Stimulated activated CD4-positive, alpha-beta T cell treated with anti-CD3 and anti-CD28 coated beads, Interleukin-1b, Interleukin-23, amount 100 ng/mL, for 4 hours (primary cell): ENCODE measurements at regions not wholly inside any gene's neighbourhood (a gene's known extent, or its start where the extent isn't known, plus 50 kb on each side); places are given as distances from the start of the nearest gene placed in this dataset.
"Not testable (repeated sequence)": the region's sequence is repeated elsewhere in the genome, so short reads cannot be mapped to it uniquely, and the experiment has no call there.

Experiments
- DNase-seq, 2 donors: peaks; one replicate each; pipeline ENCODE4 v3.0.0-alpha.2; 2020; ENCODE audit warnings: low read depth in 2 of 2

DNA sequence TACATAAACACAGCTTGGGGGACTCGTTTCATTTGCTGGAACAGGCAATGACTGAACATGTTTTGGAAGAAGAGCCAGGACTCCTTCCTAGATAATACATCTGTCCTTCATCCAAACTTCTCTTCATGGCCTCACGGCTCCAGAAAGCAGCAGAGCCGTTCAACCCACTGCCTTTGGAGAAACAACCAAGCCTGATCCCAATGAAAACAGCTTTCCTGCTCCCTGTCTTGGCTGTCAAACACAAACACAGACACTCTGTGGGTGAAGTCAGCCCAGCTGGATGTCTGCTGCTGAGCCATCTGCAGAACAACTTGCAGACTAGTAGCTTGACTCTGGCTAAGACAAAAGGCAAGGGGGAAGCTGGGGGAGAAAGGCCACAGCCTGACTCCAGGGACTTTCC lies 345.1 kb upstream of the PSMD7 start:
- no peak for DNase-seq

DNA sequence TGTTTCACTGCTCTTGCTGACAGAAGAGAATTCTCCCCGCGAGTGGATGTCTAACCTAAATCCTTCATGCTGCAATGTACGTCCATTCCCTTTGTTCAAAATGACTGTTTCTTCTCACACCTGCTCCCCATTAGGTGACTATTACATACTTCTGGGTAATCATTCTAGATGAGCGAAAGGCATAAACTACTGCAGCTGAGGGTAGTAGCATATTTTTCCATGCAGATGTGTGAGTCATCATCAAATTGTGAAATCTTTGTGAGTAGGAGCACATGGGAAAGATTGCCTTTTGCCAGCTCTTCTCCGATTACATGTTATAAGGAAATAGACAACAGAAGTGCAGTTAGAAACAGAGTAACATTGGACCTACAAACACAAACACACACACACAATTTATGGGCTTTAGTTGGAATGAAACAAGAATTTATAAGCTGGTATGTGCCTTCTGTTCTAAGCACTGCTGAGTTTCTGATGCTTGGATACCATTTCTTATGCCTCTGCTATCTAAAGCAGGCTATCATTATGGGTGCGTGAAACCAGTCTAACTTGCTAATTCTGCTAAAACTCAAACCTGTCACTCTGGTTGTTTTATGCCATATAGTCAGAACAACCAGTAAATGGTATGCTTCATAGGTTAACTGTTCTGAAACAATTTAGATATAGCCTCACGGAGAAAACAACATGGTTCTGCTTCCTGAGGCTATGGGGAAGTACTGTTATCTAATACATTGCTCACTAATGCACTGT lies 346.9 kb upstream of the PSMD7 start:
- no peak for DNase-seq

DNA sequence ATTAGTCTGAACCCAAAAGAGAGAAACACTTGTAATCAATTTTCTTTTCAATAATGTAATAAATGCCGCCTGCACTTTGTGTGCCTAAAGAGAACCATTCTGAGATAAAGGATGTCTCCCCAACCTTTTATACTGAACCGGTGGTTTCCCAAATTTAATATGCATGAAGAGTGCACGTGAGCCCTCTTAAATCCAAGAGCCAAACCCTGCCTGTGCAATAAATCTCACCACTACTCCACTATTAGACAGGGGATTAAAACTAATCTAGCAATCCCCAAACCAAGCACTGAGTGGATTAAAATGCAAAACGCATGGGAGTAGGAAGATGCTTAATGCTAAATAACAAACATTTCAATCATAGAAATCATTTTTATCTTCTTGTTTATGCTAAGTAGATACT lies 351.0 kb upstream of the PSMD7 start:
- DNase-seq, result no peak

DNA sequence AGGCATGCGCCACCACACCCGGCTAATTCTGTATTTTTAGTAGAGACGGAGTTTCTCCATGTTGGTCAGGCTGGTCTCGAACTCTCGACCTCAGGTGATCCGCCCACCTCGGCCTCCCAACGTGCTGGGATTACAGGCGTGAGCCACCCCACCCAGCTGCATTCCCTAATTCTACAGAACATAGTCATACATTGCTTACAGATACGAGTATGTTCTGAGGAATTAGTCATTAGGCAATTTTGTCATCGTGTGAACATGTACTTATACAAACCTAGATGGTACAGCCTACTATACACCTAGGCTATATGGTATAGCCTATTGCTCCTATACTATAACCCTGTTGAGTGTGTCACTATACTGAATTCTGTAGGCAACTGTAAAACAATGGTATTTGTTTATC lies 353.4 kb upstream of the PSMD7 start:
- not testable (repeated sequence) for DNase-seq

DNA sequence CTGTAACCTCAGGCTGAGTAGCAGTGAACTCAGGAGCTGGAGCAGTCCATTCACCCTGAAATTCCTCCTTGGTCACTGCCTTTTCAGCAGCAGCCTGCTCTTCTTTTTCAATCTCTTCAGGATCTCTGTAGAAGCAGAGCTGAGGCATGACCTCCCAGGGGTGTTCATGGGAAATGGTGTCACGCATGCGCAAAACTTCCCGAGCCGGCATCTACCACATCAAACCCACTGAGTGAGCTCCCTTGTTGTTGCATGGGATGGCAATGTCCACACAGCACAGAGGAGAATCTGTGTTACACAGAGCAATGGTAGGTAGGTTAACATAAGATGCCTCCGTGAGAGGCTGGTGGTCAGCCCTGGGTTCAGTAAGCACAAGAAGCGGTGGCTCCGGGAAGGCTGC lies 355.8 kb upstream of the PSMD7 start:
- DNase-seq, result not testable (repeated sequence)

DNA sequence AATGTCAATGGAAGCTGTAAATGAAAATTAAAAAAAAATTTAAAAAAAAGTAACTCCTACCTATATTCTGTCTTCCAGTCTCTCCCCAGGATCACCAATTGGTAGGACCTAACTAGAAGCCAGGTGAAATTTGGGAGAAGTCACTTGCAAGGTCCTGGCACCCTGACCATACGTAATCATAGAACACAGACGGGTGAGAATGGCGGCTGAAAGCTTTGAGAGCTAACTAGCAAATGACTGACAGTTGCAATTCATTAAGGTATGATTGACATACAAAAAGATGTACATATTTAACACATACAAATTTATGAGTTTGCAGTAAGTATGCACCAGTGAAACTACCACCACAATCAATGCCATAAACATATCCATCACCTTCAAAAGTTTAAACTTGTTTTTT lies 372.7 kb upstream of the PSMD7 start:
- no peak for DNase-seq

DNA sequence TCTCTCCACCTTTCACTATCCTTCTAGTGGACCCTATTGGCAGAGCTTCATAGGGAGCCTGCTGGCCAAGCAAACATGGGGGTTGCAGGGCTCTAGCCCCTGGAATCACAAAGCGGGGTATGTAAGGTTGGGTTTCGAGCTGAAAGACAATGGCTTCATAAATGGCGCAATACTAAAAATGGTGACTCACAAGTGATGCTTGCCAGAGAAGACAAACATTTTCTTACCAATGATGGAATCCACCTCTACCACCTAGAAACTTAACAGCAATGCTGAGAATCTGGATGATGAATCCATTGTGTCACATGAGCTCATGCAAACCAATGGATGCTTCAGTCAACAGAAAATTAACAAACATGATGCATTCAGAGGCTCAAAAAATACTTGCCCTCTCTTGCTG lies 375.3 kb upstream of the PSMD7 start:
- DNase-seq, result no peak

DNA sequence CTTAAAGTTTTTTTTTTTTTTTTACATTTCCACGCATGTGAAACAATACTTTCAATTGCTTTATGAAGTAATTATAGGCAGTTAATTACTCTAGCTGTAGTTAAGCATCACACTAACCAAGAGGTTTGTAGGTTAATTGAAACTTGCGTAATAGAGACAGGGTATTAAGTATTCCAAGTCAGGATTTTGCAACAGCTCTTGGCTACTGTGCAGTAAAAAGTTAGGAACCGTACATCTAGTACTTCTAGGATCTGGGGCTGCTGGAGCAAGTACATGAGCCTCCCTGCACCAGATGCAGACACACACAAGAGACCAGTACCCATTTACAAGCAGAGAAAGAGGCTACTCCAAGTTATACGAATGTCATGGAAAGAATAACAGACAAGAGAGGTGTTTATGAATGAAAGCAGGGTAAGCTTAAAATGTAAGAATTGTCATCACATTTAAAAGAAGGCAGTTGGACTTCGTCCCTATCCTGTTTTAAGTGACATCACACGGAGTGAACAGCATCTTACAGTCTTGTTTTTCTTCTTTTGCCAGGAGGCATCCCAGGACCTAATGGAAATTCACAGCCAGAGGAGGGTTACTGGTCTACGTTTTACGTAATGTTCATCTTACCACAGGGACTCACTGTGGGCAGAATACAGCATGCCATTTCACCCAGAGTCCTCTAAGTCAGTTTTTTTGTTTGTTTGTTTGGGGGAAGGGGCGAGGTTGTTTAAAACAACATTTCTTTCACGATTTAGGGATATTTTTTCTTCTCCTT lies 379.6 kb upstream of the PSMD7 start:
- DNase-seq, result no peak

DNA sequence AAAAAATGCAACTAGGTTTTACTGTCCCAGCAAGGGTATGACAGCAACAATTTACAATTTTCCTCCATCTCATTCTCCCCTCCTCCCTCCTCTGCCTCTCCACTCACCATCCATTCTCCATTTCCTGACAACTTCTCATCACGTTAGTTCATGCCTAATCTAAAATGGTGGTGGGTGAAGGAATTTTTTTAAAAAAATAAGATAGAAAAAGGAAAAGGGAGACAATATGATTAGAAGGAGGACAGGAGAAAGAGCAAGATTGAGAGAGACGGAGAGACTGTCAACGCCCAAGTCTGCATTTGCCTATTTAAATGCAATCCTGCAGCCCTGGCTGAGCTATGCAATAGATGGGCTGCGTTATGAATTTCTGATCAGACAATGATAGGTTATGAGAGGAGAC lies 380.7 kb upstream of the PSMD7 start:
- DNase-seq, result no peak

DNA sequence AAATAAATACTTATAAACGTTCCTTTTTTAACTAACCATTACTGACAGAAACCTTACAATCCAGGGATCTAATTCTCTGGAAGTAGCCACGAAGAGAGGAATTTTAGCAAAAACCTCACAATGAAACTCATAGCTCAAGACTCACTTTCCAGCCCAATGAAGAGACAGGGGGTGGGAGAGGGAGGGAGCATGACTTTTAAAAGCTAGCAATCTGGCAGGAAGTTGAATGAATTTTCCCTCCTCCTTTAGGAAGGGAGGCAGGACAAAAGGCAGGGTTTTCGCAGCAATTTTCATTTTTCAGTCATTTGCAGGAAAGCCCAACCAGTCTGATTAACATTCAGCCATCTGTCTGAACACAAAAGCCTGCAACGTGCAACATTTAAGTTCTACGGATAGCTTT lies 381.5 kb upstream of the PSMD7 start:
- DNase-seq, result no peak

DNA sequence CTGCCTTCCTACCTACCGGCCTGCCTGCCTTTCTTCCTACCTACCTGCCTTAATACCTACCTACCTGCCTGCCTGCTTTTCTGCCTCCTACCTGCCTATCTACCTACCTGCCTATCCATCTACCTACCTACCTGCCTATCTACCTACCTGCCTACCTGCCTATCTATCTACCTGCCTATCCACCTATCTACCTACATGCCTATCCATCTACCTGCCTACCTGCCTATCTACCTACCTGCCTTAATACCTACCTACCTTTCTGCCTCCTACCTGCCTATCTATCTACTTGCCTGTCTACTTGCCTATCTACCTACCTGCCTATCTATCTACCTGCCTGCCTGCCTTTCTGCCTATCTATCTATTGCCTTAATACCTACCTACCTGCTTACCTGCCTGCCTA lies 383.8 kb upstream of the PSMD7 start:
- no peak for DNase-seq

DNA sequence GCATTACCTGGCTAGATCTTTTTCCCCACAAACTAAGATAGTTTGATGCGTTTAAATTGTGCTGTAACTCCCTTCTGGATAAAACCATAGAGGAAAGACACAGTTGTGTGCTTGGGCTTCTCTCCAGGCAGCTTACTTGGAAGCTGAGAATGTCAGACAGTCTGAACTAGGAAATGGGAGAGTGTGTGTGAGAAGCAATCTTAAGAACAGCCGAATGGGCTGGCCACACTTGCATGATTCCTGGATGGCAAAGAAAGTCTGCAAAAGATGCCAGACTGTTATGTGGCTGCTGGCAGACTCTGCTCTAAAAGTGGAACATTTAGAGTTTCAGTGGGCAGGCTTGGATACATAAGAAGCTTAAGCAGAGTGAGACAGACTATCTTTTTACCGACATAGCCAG lies 384.3 kb upstream of the PSMD7 start:
- DNase-seq, result no peak

DNA sequence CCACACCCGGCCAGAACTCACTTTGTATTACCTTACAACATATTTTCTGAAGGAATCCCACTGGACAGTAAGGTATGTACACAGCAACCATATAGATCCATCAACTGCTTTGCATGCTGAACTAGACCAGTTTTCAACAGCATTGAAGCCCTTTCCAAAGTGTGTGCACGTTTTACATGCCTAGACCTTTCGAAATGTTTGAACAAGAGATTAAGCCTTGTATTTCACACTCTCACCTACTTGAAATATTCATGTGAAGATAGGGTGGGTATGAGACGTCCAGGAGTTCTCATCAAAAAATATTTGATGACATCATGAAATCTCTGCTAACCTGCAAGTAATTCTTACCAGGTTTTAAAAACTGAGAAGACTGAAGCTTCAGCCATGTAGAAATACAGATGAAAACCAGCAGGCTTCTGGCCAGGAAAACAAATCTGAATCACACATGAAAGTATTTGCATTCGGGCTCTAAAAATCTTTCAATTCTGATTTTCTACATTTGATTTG lies 387.0 kb upstream of the PSMD7 start:
- no peak for DNase-seq

DNA sequence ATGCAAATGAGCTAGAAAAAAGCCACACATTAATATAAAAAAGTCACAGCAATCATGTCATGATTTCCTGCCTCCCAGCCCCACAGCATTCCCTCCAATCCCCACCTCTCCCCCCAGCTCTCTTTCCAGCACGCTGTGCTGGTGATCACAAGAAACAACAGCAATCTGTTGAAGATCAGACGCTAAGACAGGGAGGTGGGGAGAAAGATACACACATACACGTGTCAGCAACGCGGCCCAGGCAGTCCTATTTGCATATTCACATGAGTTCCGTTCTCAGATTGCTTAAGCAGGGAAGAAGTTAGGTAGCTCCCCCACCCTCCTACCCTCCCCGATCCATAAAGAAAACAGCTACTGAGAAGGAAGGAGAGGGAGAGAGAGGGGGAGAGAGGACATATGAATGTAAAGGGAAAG lies 405.5 kb upstream of the PSMD7 start:
- no peak for DNase-seq

DNA sequence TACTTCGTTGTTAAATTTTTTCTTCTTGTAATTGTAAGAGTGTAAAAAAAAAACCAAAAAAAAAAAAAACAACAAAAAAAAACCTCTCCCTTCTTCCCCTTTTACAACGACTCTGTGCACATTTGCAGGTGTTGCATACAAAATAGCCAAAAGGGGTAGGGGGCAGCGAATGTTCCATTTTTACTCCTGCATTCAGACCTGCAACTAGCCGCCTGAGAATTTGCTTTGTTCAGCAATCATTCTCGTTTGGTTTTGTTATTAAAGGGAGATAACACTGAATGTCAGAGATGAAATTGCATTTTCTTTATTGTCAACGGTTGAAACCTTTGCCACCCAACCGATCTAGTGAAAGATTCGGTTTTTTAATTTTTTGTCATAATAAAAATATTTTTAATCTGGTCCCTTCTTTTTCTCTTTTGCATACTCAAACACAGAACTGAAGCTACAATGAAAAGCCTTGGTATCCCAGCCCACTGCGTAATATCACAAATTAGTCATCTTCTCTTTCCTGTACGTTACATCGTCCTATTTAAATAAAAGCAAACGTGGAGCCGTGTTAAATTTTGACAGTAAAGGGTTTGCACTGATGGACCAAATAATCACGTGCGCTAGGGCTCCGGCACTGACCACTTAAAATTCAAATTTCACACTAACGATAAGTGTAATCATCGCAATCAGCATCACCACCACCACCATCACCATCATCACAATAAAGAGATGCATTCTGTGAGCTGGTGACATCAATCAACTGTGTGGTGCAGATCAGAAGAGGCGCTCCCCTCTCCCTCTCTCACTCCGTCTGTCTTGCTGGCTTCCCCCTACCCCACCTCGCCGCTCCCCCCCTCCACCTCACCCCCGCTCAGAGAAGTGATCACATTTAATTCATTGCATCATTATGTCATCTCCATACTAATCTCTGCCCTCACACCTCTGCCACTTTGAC lies 406.2 kb upstream of the PSMD7 start:
- DNase-seq, result no peak

DNA sequence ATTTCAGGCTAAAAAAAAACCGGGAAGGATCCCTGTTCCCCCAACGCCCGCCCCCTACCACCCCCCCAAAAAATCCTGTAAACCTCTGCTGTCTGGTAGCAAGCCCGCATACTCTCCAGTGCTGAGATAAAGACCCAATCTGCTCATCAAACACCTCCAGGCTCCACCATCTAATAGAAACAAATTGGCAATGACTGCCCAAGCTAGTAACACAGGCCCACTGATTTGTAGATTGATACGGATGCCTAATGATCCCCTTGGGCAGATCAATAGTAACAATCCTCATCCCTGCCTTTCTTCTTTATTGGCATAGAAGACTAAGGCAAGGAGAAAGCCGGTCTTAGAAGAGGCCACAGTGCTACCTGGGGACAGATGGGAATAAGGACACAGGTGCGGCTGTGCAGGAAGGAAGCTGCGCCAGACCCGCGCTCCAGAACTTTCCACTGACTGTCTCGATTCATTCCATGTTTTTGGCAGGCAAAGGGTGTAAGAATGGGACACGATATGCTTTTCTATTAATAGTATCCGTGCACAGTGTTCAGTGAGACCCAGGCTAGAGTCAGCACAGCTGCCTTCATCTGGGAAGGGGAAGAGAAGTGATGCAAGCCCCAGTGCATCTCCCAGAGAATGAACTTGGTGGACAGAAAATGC lies 407.6 kb upstream of the PSMD7 start:
- no peak for DNase-seq

DNA sequence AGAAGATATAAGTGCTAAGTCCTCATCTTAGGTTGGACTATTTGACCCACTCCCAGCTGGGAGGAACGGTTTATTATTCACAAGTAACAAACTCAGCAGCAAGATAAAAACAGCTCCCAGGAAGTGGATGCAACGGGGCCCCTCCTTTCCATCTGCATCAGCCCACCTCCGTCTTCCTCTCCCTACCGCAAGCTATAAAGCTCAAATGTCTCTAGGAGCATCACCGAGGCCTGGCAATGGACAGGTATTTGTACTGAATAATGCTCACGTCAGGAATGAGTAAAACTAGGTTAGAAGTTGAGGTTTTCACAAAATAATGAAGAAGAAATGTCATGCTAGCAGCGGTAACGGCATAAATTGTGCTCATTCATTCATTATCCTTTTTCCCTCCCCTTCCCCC lies 408.7 kb upstream of the PSMD7 start:
- DNase-seq, result no peak

DNA sequence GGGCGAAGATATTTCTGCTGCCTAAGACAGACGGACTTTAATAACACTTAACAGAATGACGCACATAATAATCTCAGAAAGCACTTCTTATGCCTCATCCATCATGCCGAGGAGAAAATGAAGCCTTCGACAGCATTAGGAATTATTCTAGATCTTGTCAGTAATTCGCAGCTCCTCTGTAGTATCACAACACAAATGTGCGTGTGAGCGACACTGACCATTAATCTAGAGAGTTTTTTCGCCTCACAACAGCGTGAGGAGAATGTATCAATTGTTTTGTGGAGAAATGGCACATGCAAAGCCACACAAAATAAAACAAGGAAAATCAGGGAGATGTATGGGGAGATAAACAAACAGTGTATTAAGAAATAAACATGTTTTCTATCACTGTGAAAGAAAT lies 410.2 kb upstream of the PSMD7 start:
- no peak for DNase-seq

DNA sequence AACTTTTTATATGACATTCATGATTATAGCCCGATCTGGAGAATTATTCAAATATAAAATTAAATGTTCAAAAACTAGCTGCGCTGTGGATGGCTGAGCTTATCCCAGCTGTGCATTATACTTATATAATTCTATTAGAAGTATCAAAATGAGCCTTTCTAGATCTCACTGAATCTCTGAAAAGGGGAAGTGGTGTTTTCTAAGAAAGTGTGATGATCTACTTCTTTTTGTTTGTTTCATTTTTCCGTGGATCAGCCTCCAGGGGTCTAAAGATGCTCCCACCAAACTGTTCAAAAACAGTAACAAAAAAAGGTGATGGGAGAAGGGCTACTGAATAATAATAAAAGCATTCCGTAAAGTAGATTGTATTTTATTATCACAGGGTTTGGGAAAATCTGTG lies 411.3 kb upstream of the PSMD7 start:
- no peak for DNase-seq

DNA sequence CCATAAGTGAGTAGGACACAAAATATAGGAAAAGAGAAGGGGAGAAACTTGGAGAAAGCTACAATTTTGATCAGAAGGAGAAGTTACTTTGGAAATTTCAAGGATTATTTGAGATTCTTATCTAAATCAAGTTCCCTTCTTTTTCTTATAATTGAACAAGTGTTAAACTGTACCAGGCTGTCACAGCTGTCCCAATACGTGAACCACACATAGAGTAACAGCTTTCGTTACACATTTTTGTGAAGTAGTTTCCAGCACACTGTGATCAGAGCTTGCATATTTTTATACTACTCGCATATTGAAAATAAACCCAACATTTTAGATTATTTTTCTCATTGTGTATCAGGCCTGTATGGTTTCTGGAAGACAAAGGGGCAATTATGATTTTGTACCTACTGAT lies 412.8 kb upstream of the PSMD7 start:
- no peak for DNase-seq

DNA sequence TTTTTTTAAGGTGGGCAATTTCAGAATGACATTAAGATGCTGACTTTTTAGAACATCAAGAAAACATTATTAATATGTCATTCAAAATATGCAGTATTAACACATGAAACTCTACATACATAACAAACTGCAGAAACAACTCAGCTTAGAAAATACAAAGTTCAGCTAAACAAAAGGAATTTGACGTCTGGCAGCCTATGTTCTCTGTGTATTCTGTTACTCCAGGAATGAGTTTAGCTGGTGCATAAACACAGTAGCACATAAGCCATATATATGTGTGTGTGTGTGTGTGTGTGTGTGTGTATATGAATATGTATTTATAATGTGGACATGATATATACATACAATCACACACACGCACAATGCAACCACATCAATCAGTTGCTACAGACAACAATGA lies 413.5 kb upstream of the PSMD7 start:
- DNase-seq, result no peak

DNA sequence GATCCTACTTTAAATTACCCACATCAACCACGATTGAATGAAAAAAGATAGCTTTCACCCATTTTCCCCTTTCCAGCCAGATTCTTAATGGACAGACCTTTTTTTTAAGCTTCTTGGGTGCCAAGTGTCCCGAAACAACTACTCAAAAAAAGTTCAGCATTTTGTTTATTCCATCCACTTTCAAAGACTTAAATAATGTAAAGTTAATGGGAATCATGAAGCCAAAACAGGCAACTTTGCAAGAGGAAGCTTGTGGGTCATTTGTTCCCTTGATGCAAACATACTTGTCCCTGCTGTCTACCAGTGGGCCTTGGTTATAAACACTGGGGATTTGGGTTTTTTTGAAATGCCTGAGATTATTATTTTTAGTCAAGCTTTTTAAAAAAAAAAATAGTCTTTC lies 414.0 kb upstream of the PSMD7 start:
- DNase-seq, result no peak
